D341Med (cell line): ENCODE measurements at regions not wholly inside any gene's neighbourhood (a gene's known extent, or its start where the extent isn't known, plus 50 kb on each side); places are given as distances from the start of the nearest gene placed in this dataset.
A peak's percentile ranks its signal among the peaks of the same experiment; 100 is the strongest.
"Not testable (repeated sequence)": the region's sequence is repeated elsewhere in the genome, so short reads cannot be mapped to it uniquely, and the experiment has no call there.

Source experiments
- DNase-seq: peaks from one replicate; pipeline ENCODE4 v3.0.0; 2012; ENCODE audit warnings: low spot score

DNA sequence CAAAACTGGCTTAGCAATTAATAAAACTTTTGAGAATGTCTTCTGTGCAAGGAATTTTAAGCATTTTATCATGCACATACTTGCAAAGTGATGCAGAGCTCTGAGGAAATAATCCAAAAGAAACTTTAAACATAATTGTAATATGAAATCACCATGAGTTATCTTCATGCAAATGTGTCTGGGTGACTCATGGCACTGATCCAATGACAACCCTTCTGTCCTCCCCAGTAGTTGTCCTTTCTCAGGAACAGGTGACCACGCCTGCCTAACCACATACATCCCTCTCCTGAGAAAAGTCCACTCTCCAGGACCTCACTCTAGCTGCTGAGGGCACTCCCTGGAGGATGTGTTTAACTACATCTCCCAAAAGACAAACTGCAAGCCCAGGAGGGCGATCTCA is 530.6 kb upstream of the IL12A start:
- DNase-seq = no peak

DNA sequence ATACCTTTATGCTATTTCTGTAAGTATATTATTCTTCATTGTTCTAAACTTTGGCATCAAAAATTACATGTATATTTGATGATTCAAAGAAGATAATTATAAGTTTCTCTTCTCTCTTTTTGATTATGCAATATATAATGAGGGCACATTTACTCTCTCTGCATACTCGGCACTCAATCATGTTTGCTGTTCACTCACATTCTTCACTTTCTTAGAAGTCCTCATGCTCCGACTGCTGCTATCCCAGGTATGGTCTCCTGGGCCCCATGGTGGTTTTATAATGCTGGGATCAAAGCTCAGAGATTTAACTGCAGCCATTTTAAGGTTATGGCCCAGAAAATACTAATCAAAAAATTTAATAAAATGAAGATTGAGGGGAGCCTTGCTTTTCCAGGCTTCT is 529.7 kb upstream of the IL12A start:
- no peak for DNase-seq

DNA sequence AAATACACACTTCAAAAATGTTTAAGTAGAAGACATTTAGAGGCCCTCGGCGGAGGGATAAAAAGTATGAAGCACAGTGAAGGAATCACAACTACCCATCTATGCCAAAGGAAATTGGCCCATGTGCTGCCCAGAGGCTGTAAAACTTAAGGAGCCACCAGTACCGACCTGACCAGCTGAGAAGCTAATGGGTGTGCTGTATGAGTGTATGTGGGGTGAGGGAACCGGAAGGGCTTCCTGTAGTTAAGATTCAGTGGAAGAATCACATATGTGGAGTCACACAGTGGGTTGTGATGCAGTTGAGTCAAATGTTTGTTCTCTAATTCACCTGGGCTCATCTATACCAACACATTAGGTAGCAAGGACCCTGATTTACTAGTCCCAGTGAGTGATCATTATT is 516.0 kb upstream of the IL12A start:
- no peak for DNase-seq

DNA sequence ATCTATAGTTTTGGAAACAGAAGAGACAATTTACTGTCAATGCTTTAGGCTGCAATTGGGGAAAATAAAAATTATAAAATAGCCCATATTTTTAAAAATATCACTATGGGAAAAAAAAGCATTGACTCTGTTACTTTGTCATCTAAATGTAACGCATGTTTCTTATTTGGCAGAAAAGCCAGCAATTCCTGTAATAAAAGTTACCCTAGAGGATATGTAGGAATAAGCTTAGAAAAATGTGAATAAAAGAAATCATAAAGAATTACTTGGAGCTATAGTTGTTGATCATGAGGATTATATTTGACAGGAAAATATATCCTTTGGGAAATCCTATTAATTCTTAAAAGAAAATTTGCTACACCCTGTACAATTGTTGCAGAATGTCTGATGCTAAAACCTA is 515.4 kb upstream of the IL12A start:
- DNase-seq = no peak

DNA sequence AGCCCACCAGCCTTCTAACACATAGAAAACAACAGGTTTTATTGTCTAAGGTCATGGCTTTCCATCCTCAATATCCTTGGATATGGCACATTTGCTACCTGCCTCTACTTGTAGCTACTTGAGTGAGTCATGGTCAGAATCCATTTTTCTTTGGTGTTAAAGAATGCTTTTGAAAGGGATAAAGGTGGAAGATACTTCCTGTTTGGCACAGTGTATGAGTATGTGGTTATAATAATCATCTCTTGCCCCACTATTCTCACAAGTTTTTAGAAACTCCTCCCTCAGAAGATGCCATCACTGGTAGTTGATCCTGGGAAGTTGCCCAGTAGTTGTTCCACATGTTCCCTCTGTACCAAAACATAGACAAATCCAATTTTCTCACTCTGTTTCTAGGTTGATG is 508.6 kb upstream of the IL12A start:
- no peak for DNase-seq

DNA sequence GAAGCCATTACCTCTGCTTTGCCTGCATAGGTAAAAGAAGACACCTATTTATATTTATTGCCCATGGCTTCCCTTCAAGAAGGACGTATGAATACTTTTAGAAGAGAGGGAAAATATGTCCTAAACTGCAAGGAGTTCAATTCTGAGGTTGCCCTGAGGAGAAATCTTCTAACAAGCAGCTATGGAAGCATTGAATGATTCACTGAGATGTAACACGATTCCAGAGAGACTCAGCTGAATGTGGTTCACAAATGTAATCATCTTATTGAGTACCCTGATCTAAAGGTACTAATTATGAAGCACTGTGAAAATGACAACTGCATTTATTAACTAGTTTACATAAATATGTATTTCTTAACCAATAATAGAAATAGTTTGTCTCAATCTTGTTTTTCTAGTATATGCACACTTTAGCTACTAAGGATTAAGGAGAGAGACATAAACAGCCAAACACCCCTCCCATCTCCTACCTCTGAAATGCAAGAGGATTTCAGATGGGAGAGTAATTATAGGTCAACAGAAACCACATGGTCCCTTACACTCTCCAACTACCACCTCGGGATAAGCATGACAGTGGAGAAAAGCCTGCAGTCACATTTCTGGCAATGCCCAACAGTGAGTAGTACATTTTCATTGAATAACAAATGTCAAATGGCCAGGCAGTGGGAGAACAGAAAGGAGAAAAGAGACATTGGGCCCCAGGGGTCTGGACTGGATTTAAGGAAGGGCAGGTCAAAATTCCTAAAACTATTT is 506.2 kb upstream of the IL12A start:
- DNase-seq = no peak

DNA sequence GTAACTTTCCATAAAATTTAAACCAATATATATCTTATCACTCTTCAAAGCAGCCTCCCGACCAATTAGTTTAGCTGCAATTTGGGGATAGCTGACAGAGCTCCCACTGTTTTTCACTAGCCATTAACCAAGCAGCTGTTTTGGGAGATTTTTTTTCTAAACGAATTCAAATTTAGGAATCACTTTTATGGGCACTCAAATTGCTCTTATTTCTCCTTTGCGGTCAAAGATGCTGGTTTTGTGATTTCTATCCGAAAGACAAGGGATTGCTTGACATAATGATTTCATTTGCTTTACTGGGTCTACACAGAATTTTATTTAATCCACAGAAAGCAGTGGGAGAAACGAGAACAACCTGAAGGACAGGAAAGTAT is 505.7 kb upstream of the IL12A start:
- no peak for DNase-seq

DNA sequence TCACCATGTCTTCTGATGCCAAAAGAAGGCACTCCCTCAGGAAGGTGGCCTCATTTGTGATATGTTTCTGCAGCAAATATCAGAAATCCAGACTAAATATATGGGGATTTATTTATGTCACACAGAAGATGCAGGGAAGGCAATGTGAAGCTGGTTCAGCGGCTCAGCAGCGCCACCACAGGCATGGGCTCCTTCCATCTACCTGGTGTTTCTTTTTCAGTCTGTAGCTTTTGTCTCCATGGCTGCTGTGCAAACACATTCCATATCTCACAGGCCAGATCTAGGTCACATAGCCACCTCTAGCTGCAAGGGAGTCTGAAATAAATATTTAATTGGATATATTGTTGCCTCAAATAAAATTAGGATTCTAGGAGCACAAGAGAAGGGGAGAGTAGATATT is 502.1 kb upstream of the IL12A start:
- peak; percentile 30 for DNase-seq

DNA sequence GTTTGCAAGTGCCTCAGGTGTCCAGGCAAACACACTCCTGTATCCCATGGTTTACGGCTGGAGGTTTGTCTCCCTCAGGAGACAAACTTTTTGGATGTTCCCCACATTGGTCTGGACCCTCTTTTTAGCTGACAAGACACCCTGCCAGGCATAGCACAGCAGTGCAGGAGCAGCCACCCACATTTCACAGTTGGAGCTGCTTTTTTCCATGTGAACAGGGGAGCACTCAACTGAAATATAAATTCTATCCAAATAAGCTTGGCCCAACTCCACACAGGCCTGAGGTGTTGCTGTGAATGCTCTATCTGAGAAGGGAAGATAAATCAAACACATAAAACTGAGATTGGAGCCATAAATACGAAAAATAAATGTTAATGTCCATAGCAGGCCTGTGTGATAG is 501.3 kb upstream of the IL12A start:
- no peak for DNase-seq

DNA sequence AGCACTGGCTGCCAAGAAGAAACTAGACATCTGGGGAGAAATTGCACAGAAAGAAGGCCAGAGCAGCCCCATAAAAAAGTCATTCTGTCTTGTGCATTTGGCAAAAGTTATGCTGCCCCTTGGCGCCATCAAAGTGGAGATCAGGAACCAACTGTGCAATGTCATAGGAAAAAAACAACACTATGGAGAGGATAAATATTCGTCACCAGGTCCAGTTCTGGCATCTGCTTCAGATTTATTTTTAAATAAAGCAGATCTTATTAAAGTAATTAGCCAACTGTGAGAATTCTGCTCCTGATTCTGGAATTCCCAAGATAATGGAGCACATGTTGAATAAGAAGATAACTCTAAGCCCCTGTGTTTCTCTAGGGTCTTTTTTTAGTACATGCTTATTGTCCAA is 500.0 kb upstream of the IL12A start:
- DNase-seq = no peak

DNA sequence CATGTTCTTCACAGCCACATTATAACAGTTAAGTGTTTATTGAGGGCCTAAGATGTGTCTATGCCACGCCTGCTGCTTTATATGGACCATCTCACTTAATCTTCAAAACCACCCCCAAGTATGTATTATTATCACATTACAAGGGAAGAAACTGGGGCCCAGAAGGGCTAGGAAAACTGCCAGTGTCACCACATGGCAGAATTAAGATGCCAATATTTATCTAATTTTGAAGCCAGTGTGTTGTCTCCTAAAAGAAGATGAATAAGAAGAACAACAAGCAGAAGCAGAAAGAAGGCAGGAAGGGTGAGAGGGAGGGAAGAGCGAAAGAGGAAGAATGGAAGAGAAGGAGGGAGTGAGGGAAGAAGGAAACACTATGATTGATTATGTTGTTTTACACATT is 491.3 kb upstream of the IL12A start:
- no peak for DNase-seq

DNA sequence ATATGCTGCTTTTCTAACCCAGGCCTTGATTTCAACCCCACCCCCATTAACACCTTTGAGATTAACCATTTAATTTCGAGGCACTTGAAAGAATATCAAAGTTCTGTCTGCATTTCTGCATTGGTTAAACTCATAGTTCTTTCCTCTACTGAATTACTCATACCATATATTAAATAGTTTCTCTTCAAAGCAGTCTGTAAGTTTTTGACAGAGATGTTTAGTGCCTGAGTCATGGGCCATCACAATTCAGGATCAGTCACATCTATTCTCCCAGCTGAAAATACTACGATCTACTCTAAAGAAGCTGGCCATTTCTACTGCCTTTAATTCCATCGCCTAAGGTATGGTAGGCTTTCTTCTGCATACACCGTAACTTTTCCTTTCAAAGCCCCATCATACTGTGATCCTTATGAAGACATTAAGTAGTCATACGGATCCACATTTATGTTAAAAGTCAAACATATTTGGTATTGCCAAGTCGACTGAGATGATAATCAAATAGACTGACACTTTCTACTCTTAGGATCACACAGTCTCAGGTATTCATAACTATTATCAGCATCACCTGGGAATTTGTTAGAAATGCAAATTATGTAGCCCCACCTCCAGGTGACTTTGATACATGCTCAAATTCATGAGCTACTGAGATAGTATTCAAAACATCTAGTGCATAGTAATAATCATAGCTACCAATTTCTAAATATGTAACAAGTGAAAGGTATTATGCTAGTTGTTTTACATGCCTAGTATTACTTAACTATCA is 489.4 kb upstream of the IL12A start:
- no peak for DNase-seq

DNA sequence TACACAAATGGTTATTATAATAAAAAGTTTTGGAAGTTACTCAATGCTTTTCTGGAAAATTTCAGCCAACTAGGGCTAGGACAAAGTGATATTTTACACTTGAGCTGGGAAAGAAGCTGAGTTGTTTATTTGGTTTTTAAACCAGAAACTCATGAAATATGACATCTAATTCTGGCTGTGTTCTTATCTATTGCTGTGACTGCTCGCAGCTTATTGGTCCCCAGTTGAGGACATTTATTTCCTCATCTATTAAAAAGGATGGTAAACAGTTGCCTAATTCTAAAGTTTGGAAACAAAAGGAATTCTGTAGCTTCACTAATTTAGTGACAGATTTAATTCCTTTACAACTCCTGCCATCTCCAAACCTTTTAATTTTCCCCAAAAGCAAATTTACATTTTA is 487.6 kb upstream of the IL12A start:
- DNase-seq = no peak

DNA sequence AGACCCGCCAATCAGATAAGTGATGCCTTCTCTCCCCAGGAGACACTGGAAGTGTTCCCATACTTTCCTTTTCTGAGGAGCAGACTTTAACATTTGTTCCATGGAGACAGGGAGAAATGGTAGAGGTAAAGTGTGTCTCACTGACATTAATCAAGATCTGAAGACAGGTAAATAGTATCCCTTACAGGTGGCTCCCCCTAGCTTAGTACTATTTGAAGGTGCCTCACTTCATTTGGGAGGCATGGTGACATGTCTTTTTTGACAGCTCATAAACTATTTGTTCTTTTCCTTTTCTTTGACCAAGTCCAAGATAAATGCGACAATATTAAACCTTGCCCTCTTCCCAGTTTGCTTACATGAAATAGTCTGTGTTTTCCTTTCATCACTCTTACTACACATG is 485.6 kb upstream of the IL12A start:
- DNase-seq = no peak

DNA sequence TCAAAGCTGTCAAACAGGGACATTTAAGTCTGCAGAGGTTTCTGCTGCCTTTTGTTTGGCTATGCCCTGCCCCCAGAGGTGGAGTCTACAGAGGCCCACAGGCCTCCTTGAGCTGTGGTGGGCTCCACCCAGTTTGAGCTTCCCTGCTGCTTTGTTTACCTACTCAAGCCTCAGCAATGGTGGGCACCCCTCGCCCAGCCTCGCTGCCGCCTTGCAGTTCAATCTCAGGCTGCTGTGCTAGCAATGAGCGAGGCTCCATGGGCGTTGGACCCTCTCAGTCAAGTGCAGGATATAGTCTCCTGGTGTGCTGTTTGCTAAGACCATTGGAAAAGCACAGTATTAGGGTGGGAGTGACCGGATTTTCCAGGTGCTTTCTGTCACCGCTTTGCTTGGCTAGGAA is 477.6 kb upstream of the IL12A start:
- not testable (repeated sequence) for DNase-seq

DNA sequence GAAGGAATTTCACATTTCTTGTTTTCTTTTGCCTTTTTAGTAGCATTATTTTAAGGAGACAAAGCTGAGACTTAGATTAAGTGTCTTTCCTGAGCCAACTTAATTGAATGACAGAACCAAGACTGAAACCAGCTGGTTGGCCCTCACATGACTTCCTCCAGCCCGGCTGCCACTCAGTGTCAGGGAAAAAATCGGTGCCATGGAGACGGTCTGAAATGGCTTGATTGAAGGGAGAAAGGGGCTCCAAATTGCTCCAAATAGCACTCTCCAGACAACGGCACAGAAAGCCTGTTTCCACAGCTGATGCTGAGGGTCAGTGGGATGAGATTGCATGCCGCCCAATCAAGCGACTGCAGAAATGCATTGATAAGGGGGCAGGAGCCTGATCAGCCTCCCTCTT is 475.2 kb upstream of the IL12A start:
- DNase-seq = no peak

DNA sequence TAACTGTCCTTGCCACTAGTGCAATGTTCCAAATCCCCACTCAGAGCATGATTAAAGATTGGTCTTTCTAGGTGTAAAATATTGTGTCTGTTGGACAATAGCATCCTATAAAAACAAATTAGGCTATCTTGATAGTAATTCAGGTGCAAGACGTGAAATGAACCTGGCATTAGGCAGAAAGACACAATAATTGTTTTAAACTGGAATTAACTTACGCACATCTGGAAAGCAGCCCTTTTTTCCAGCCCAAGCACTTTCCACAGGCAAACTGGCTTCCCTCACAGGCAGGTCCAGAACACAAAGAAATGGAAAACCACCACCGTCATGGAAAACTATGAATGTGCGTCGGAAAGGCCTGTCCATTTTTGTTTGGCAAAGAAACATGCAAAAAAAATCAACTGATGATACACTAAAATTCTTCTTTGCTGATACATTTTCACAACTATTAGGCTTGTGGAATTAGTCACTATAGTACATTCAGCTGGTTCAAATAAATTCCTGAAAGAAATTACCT is 474.7 kb upstream of the IL12A start:
- DNase-seq = no peak

DNA sequence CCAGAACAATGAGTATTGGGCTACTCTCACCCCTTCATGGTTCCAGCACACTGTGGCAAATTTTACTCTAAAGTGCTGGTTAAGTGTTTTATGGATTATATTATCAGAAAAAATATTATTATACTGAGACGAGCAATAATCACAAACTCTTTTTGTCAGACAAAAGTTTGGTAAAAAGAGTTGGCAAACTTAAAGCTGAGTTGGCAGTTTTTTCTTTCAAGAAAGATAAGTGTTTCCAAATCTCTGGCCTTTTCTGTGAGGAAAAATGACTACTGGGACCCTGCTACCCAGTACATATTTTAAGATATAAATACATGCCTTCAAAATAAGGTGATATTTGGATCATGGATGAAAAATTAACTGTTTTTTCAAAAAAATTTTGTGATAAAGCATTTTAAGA is 471.5 kb upstream of the IL12A start:
- DNase-seq = no peak

DNA sequence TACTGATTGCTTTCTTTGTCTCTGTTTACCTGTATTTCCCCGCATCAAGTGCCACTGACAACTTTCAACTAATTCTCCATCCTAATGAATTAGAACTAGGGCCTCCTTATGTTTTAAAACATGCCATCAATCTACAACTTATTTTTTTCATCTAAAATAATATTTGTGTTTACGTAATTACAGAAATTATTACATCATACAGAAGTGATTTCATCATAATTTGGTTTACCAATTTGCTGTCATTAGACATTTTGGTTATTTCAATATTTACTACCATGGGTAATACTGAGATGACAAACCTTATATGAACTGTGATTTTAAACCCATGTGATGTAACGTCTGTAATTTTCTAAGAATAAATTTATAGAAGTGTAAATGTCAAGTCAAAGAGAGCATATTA is 468.0 kb upstream of the IL12A start:
- no peak for DNase-seq

DNA sequence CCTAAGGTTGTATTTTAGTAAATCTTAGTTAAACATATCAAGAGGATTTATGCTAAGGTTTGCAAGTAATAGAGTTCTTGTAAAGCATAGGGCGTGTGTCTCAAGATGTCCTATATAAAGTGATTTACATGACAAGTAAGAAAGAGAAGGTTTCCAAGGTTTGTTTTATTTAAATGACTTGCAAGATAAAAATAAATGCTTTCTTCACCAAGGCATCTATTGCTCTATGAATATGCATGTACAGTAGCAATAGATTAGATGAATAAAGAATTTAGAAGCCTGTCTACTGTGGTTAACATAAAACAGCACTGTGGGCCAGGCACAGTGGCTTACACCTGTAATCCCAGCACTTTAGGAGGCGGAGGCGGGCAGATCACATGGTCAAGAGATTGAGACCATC is 466.4 kb upstream of the IL12A start:
- no peak for DNase-seq

DNA sequence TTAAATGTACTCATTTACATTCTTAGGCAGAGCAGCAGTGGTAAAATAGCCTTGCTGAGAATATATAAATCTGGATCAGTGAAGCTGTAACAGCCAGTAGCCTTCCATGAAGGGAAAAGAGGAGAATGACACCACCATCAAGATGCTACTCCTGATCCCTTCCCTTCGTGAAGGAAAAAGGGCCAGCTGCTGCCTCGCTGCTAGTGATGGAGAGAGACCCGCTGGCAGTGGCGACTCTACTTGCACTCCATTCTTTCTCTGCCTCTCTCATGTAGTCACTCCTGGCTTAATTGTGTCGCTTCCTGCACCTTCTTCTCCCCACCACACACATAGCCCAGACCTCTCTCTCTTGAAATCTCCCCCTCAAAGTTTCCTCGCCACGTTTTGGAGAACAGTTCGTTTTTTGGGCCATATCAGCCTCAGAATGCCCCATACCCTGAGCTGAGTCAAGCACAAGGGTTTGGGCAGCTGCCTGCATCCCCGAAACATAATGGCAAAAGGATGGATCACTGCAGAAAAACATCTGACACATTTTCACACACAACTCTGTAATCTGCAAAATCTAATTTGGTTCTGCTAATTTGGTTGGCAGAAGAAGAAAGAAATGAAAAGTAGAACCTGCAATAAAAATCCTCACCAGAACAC is 460.3 kb upstream of the IL12A start:
- DNase-seq = no peak

DNA sequence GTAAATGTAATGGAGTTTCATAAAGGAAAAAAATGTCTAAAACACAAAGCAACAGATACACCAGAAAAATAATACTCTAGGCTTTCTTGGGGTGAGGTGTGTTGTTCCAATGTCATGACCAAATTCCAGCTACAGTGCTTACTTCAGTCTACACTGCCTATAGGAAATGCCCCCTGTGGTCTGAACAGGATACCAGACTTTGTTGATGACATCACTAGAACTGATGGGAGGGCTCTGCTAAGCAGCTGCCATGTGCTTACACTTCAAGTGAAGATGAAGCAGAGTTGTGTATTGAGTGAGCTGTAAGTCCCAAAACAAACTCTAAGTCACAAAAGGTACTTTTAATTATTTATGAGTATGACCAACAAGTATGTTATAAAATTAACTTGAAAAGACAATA is 456.1 kb upstream of the IL12A start:
- DNase-seq = no peak

DNA sequence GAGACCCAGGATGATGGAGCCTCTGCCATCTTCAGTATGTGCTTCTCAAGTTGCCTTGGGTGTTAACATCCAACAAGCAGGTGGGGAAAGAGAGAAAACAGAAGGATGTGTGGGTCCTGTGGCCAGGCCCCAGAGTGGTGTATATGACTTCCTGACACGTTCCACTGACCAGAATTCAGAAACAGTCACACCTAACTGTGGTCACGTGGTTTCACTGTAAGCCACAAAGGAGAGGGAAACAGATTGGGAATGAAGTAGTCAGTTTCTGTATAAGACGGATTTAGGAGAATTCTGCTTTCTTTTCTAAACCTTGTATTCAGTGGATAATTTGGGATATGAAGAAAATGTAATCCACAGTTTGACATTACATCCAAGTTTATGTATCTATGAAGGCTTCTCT is 454.1 kb upstream of the IL12A start:
- no peak for DNase-seq
